ENCODE measurements at regions not wholly inside any gene's neighbourhood (a gene's known extent, or its start where the extent isn't known, plus 50 kb on each side); places are given as distances from the start of the nearest gene placed in this dataset.

GRCh38 chr14:96986256-96987085 is 189.3 kb downstream of the VRK1 start:
- no peak overlapping the region for H2AK9ac ChIP-seq (replicated peaks; ENCODE audit: low read depth, low read length, poor library complexity)
- H3K9me1 ChIP-seq (ENCODE audit: insufficient read depth, low read length): no peaks in the 10 kb centered on the region
- H3K56ac ChIP-seq (ENCODE audit: extremely low read depth, insufficient read depth, low read length): no peak overlapping the region
- no peak for ATAC-seq (ENCODE audit: low read depth)
- in situ Hi-C loops (cut with MboI; ENCODE audit: low sequenced_read_pairs) (no loop called here), dilution Hi-C loops (cut with HindIII; ENCODE audit: low sequenced_read_pairs, unreplicated experiment) (no loop called here), intact Hi-C loops (cut with micrococcal nuclease) (no loop called here)
- no peak overlapping the region for H2AFZ ChIP-seq (replicated peaks; ENCODE audit: low read length, poor library complexity)
- H3K14ac ChIP-seq (replicated peaks; ENCODE audit: low read depth, low read length): no peak overlapping the region
- no peaks in the 10 kb centered on the region for H4K20me1 ChIP-seq (ENCODE audit: insufficient read depth, low read length)
- H3K4me3 ChIP-seq (ENCODE audit: insufficient read depth, low read depth, low read length): no peak overlapping the region
- H3K9ac ChIP-seq (ENCODE audit: low read depth, low read length): no peak overlapping the region
- no peak overlapping the region for H3K27ac ChIP-seq (ENCODE audit: insufficient read depth, low read length)
- no peak overlapping the region for H4K91ac ChIP-seq (ENCODE audit: insufficient read depth, low read depth, low read length)
- H3K9me3 ChIP-seq (ENCODE audit: control insufficient read depth, insufficient read depth, low read length): peaks cover 36% of the 10 kb centered on the region
- H3K4me2 ChIP-seq (ENCODE audit: low read depth, low read length): no peak overlapping the region
- no peaks in the 10 kb centered on the region for H3K27me3 ChIP-seq (ENCODE audit: control insufficient read depth, insufficient read depth, low read length)
- no peaks in the 10 kb centered on the region for H3K36me3 ChIP-seq (ENCODE audit: control insufficient read depth, insufficient read depth, low read length)
- BruUV-seq (replicated peaks): no TSS peak
- CTCF ChIA-PET: no interaction called here
- H2AK5ac ChIP-seq (ENCODE audit: low read depth, low read length): no peak overlapping the region
- POLR2A ChIA-PET (ENCODE audit: unreplicated experiment): no interaction called here
- H2BK120ac ChIP-seq (ENCODE audit: low read depth, low read length): no peak overlapping the region
- no peaks in the 10 kb centered on the region for H3K4me1 ChIP-seq (ENCODE audit: control insufficient read depth, insufficient read depth, low read length)
- H3K4ac ChIP-seq (ENCODE audit: low read depth, low read length): no peak overlapping the region
- H4K8ac ChIP-seq (ENCODE audit: low read depth in 2 of 2, low read length in 2 of 2): no peak overlapping the region
- H3K79me1 ChIP-seq (ENCODE audit: low read depth in 1 of 2, low read length in 2 of 2): no peaks in the 10 kb centered on the region
- TF ChIP-seq CEBPB (IDR thresholded peaks at IDR 0.05; ENCODE audit: low read depth, low read length): no peak
- TF ChIP-seq BHLHE40 (IDR thresholded peaks at IDR 0.05; ENCODE audit: low read depth, low read length): no peak
- no peak overlapping the region for H2BK15ac ChIP-seq (ENCODE audit: low read depth, low read length)
- H2BK5ac ChIP-seq (ENCODE audit: low read depth, low read length, poor library complexity, severe bottlenecking): no peak overlapping the region
- no peak overlapping the region for H3K23ac ChIP-seq (ENCODE audit: low read depth, low read length)
- no peak for DNase-seq
- no peak overlapping the region for H2BK20ac ChIP-seq (ENCODE audit: low read depth, low read length)
- no peak overlapping the region for H4K5ac ChIP-seq (ENCODE audit: low read depth, low read length)
- no peak overlapping the region for H3K18ac ChIP-seq (ENCODE audit: low read depth, low read length)
- WGBS, 2 experiments (ENCODE audit: extremely low coverage in 2 of 2, insufficient read length in 1 of 2): no CpG with 5 or more reads among the region's 6 CpGs

All from IMR-90 (cell line).